Lung (tissue), 11 donors: ENCODE measurements at regions not wholly inside any gene's neighbourhood (a gene's known extent, or its start where the extent isn't known, plus 50 kb on each side); places are given as distances from the start of the nearest gene placed in this dataset.

ENCODE experiments used
- ATAC-seq: fragments of 200-7000 bp; cut with Tn5 transposase; one replicate; pipeline ENCODE4 v1.9.1; 2020; ENCODE audit warnings: moderate number of reproducible peaks; ENCODE audit not compliant: insufficient read depth, low FRiP score
- DNase-seq, 3 donors: peaks; one replicate each; pipeline ENCODE4 v3.0.0-alpha.2; 2013 to 2017
- H3K27ac ChIP-seq, 2 donors: one replicate each; pipeline ENCODE4 v1.5.1; 2013; ENCODE audit warnings: mild to moderate bottlenecking in 2 of 2, moderate library complexity in 2 of 2, control low read depth in 1 of 2, inconsistent platforms in 1 of 2, low read depth in 1 of 2, low read length in 1 of 2
- H3K27me3 ChIP-seq, 3 donors: one replicate each; pipeline ENCODE4 v1.5.1; 2013; ENCODE audit warnings: low read length in 2 of 3; ENCODE audit not compliant: control insufficient read depth in 3 of 3, insufficient read depth in 3 of 3
- H3K36me3 ChIP-seq, 4 donors: one replicate each; pipeline ENCODE4 v1.5.1; 2013; ENCODE audit warnings: low read length in 4 of 4, mild to moderate bottlenecking in 1 of 4, moderate library complexity in 1 of 4; ENCODE audit not compliant: control insufficient read depth in 4 of 4, insufficient read depth in 4 of 4
- H3K4me1 ChIP-seq, 5 donors: one replicate each; pipeline ENCODE4 v1.5.1; 2013; ENCODE audit warnings: low read length in 5 of 5, mild to moderate bottlenecking in 2 of 5, moderate library complexity in 1 of 5; ENCODE audit not compliant: control insufficient read depth in 5 of 5, insufficient read depth in 5 of 5
- H3K4me3 ChIP-seq: one replicate; pipeline ENCODE4 v1.5.1; 2013; ENCODE audit warnings: mild to moderate bottlenecking, control low read depth, moderate library complexity
- H3K9ac ChIP-seq, 2 donors: one replicate each; pipeline ENCODE4 v1.5.1; 2013; ENCODE audit warnings: low read length in 2 of 2, control low read depth in 1 of 2; ENCODE audit not compliant: insufficient read depth in 1 of 2
- H3K9me3 ChIP-seq, 4 donors: one replicate each; pipeline ENCODE4 v1.5.1; 2013; ENCODE audit warnings: low read length in 3 of 4, mild to moderate bottlenecking in 1 of 4, moderate library complexity in 1 of 4; ENCODE audit not compliant: control insufficient read depth in 4 of 4, insufficient read depth in 3 of 4
- CTCF ChIP-seq: IDR thresholded peaks from 2 replicates; pipeline ENCODE4 v1.5.1; 2012; ENCODE audit warnings: mild to moderate bottlenecking; ENCODE audit errors: control extremely low read depth, extremely low read depth
- WGBS, 2 donors: extraction: QIAGEN DNeasy Blood & Tissue Kit; methylation state at CpG; one replicate each; pipeline ENCODE4 v1.1.7; 2013; 5-methylcytosine and 5-hydroxymethylcytosine counted together
- donor health status: control.
- donor health status: control.
- donor health status: Bipolar disorder and iron deficiency.
- donor health status: healthy.
- donor health status: DM: yes; HTN: yes; CAD: no.

- no peak for DNase-seq
- no peak for ATAC-seq
- H3K36me3 ChIP-seq: no peaks in the 10 kb centered on the region
- H3K4me3 ChIP-seq: no peak overlapping the region
- H3K4me1 ChIP-seq: no peaks in the 10 kb centered on the region
- TF ChIP-seq CTCF: no peak
- H3K9me3 ChIP-seq: peaks cover 0 to 7% (median 3%) of the 10 kb centered on the region in 4 donors
- H3K27me3 ChIP-seq: no peaks in the 10 kb centered on the region
- no peak overlapping the region for H3K9ac ChIP-seq
- 4 to 5% methylated on average over 1 of the region's 1 CpG for whole genome bisulfite sequencing, 2 donors
- no peak overlapping the region for H3K27ac ChIP-seq
Measured at GRCh38 chr6:122913558-122913957, 82.5 kb upstream of the CLVS2 start.

GRCh38 chr6:122918714-122919113, 77.3 kb upstream of the CLVS2 start:
- no peak for ATAC-seq
- no peaks in the 10 kb centered on the region for H3K27me3 ChIP-seq
- no peak overlapping the region for H3K9ac ChIP-seq
- no peak overlapping the region for H3K4me3 ChIP-seq
- no peak for DNase-seq
- H3K4me1 ChIP-seq: no peaks in the 10 kb centered on the region
- H3K9me3 ChIP-seq: peaks cover 0 to 7% (median 3%) of the 10 kb centered on the region in 4 donors
- H3K27ac ChIP-seq: no peak overlapping the region
- H3K36me3 ChIP-seq: no peaks in the 10 kb centered on the region
- TF ChIP-seq CTCF: no peak

GRCh38 chr6:122930252-122931180, 65.5 kb upstream of the CLVS2 start:
- WGBS, 2 donors: 84 to 94% methylated on average over 3 of the region's 3 CpGs
- Histone ChIP-seq H3K27me3 (no peaks in the 10 kb centered on the region), H3K9ac (no peak overlapping the region), H3K9me3 (no peaks in the 10 kb centered on the region), H3K27ac (no peak overlapping the region), H3K4me1 (no peaks in the 10 kb centered on the region), H3K4me3 (no peak overlapping the region), H3K36me3 (no peaks in the 10 kb centered on the region)
- DNase-seq (no peak), ATAC-seq (no peak)
- TF ChIP-seq CTCF: no peak
